Activated B cell treated with CpG ODN at 0.5 μM for 24 hours (primary cell): ENCODE measurements at regions not wholly inside any gene's neighbourhood (a gene's known extent, or its start where the extent isn't known, plus 50 kb on each side); places are given as distances from the start of the nearest gene placed in this dataset.

Source experiments
- ATAC-seq: fragments of 200-7000 bp; cut with Tn5 transposase; one replicate; pipeline ENCODE4 v1.10.0; 2021; ENCODE audit warnings: low read depth, mild to moderate bottlenecking, moderate library complexity
- CTCF ChIA-PET: fragments of 350-600 bp; sonication (Branson Sonifier 250); formaldehyde crosslinking; loops from one replicate; lab custom pipeline; 2021; ENCODE audit warnings: antibody characterized with exemption; lab: Charles Lee
- POLR2A ChIA-PET: fragments of 350-600 bp; sonication (Branson Sonifier 250); formaldehyde crosslinking; loops from one replicate; lab custom pipeline; 2021; ENCODE audit warnings: antibody characterized with exemption; lab: Charles Lee
- DNase-seq: peaks from one replicate; pipeline ENCODE4 v3.0.0; 2022
- H3K27ac Mint-ChIP-seq: one replicate; pipeline ENCODE4 v1.8.0; 2020; ENCODE audit warnings: mixed read lengths
- H3K27me3 Mint-ChIP-seq: one replicate; pipeline ENCODE4 v1.8.0; 2021; ENCODE audit warnings: mixed read lengths
- H3K36me3 Mint-ChIP-seq: one replicate; pipeline ENCODE4 v1.8.0; 2021; ENCODE audit warnings: low read depth, mixed read lengths
- H3K4me1 Mint-ChIP-seq: one replicate; pipeline ENCODE4 v1.8.0; 2021; ENCODE audit warnings: mixed read lengths
- H3K4me3 Mint-ChIP-seq: one replicate; pipeline ENCODE4 v1.8.0; 2020; ENCODE audit warnings: mild to moderate bottlenecking, mixed read lengths
- H3K9me3 Mint-ChIP-seq: one replicate; pipeline ENCODE4 v1.8.0; 2020; ENCODE audit warnings: mixed read lengths
- CTCF ChIP-seq: fragments of 200-600 bp; IDR thresholded peaks from one replicate; pipeline ENCODE4 v1.8.0; 2022; ENCODE audit warnings: antibody characterized with exemption, mild to moderate bottlenecking
- intact Hi-C: fragments of 100-400 bp; cut with micrococcal nuclease; formaldehyde crosslinking; loops from one replicate; pipeline ENCODE4 v1.15.1; 2024

- Mint-ChIP-seq H3K36me3 (no peaks in the 10 kb centered on the region), H3K4me3 (no peak overlapping the region), H3K27ac (no peak overlapping the region), H3K27me3 (peaks cover 8% of the 10 kb centered on the region), H3K9me3 (no peaks in the 10 kb centered on the region), H3K4me1 (no peaks in the 10 kb centered on the region)
- DNase-seq (no peak), ATAC-seq (no peak)
- ChIA-PET POLR2A (no interaction called here), CTCF (no interaction called here)
- intact Hi-C loops: no loop called here
- no peak for TF ChIP-seq CTCF
Observed at GRCh38 chr22:49348631-49349030, 479.0 kb downstream of the BRD1 start.

GRCh38 chr22:49347376-49347775 lies 480.3 kb downstream of the BRD1 start:
- Mint-ChIP-seq H3K27ac (no peak overlapping the region), H3K9me3 (no peaks in the 10 kb centered on the region), H3K4me1 (no peaks in the 10 kb centered on the region), H3K27me3 (peaks cover 4% of the 10 kb centered on the region), H3K36me3 (no peaks in the 10 kb centered on the region), H3K4me3 (no peak overlapping the region)
- ATAC-seq (no peak), DNase-seq (no peak)
- intact Hi-C loops: no loop called here
- ChIA-PET POLR2A (no interaction called here), CTCF (no interaction called here)
- TF ChIP-seq CTCF: no peak

- no peaks in the 10 kb centered on the region for H3K36me3 Mint-ChIP-seq
- POLR2A ChIA-PET: no interaction called here
- H3K9me3 Mint-ChIP-seq: no peaks in the 10 kb centered on the region
- no peaks in the 10 kb centered on the region for H3K4me1 Mint-ChIP-seq
- H3K4me3 Mint-ChIP-seq: no peak overlapping the region
- TF ChIP-seq CTCF: no peak
- ATAC-seq (no peak), DNase-seq (no peak)
- H3K27me3 Mint-ChIP-seq: peaks cover 9% of the 10 kb centered on the region
- intact Hi-C loops: no loop called here
- no peak overlapping the region for H3K27ac Mint-ChIP-seq
- CTCF ChIA-PET: no interaction called here
Observed at GRCh38 chr22:49345896-49346295, 481.8 kb downstream of the BRD1 start.

- no peaks in the 10 kb centered on the region for H3K36me3 Mint-ChIP-seq
- CTCF ChIA-PET: no interaction called here
- POLR2A ChIA-PET: no interaction called here
- no peak for ATAC-seq
- no peaks in the 10 kb centered on the region for H3K9me3 Mint-ChIP-seq
- H3K27me3 Mint-ChIP-seq: peaks cover 14% of the 10 kb centered on the region
- DNase-seq: no peak
- intact Hi-C loops: no loop called here
- no peaks in the 10 kb centered on the region for H3K4me1 Mint-ChIP-seq
- no peak for TF ChIP-seq CTCF
- H3K27ac Mint-ChIP-seq: no peak overlapping the region
- no peak overlapping the region for H3K4me3 Mint-ChIP-seq
Observed at GRCh38 chr22:49344656-49345055, 483.0 kb downstream of the BRD1 start.

GRCh38 chr22:49344161-49344560 lies 483.5 kb downstream of the BRD1 start:
- ATAC-seq (no peak), DNase-seq (no peak)
- ChIA-PET CTCF (no interaction called here), POLR2A (no interaction called here)
- Mint-ChIP-seq H3K4me3 (no peak overlapping the region), H3K27me3 (peaks cover 14% of the 10 kb centered on the region), H3K27ac (no peak overlapping the region), H3K9me3 (no peaks in the 10 kb centered on the region), H3K36me3 (no peaks in the 10 kb centered on the region), H3K4me1 (no peaks in the 10 kb centered on the region)
- intact Hi-C loops: no loop called here
- no peak for TF ChIP-seq CTCF
